Gastrocnemius medialis (tissue), 4 donors: ENCODE measurements at regions not wholly inside any gene's neighbourhood (a gene's known extent, or its start where the extent isn't known, plus 50 kb on each side); places are given as distances from the start of the nearest gene placed in this dataset.

Experiments used
- POLR2A ChIP-seq, 2 donors: fragments of 450-650 bp; IDR thresholded peaks; one replicate each; pipeline ENCODE4 v1.6.1; 2017; ENCODE audit warnings: antibody characterized with exemption in 2 of 2, mild to moderate bottlenecking in 2 of 2, moderate library complexity in 2 of 2
- TF ChIP-seq, protein P1 (sequence below), 5 experiments: fragments of 450-650 bp in 3 of 5; fragments of 200-600 bp in 2 of 5; sonication (generic) in 2 of 5; IDR thresholded peaks in 4 of 5; conservative IDR thresholded peaks in 1 of 5; 1 replicate in 4 of 5; 2 replicates in 1 of 5; pipeline ENCODE4 v1.5.1; 2016 to 2019; ENCODE audit warnings: antibody characterized with exemption in 5 of 5, mild to moderate bottlenecking in 3 of 5, moderate library complexity in 3 of 5

DNA sequence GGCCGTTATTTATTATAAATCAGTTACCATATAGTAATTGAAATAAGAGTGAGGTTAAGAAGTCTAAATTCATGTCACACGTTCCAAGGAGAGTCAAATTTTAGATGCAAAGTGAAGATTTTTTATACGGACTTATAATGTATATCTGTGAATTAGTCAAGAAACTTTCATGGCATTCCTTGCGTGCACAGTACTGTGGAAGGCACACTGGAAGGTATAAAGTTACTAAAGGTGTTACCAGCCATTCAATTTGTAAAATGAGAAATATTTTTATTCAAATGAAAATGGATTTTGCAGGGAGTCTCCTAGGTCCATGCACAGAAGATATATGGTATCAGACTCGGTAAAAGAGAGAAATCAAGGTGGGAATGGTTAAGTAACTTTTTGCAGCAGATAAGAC, 408.1 kb upstream of the CTNND2 start:
- TF ChIP-seq, protein P1, sequence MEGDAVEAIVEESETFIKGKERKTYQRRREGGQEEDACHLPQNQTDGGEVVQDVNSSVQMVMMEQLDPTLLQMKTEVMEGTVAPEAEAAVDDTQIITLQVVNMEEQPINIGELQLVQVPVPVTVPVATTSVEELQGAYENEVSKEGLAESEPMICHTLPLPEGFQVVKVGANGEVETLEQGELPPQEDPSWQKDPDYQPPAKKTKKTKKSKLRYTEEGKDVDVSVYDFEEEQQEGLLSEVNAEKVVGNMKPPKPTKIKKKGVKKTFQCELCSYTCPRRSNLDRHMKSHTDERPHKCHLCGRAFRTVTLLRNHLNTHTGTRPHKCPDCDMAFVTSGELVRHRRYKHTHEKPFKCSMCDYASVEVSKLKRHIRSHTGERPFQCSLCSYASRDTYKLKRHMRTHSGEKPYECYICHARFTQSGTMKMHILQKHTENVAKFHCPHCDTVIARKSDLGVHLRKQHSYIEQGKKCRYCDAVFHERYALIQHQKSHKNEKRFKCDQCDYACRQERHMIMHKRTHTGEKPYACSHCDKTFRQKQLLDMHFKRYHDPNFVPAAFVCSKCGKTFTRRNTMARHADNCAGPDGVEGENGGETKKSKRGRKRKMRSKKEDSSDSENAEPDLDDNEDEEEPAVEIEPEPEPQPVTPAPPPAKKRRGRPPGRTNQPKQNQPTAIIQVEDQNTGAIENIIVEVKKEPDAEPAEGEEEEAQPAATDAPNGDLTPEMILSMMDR (IDR thresholded peaks at IDR 0.05 in 4 of 5, conservative IDR thresholded peaks at IDR 0.05 in 1 of 5), result no peak
- no peak for TF ChIP-seq POLR2A (IDR thresholded peaks at IDR 0.05)
